Neural cell (in vitro differentiated cells): ENCODE measurements at regions not wholly inside any gene's neighbourhood (a gene's known extent, or its start where the extent isn't known, plus 50 kb on each side); places are given as distances from the start of the nearest gene placed in this dataset.
A peak's percentile ranks its signal among the peaks of the same experiment; 100 is the strongest.

ENCODE experiments used
- H2AFZ ChIP-seq: fragments of 200-600, 300-800 bp; sonication (generic), shearing (Covaris generic); 2 replicates; pipeline ENCODE4 v1.6.0; 2014; ENCODE audit warnings: low read depth, mild to moderate bottlenecking, antibody characterized with exemption, low read length, moderate library complexity
- H3F3A ChIP-seq: fragments of 200-600 bp; shearing (Covaris generic); 2 replicates; pipeline ENCODE4 v1.6.1; 2016; ENCODE audit warnings: mild to moderate bottlenecking, moderate library complexity, mixed read lengths, antibody characterized with exemption, low read length; ENCODE audit not compliant: insufficient read depth, poor library complexity, severe bottlenecking
- H3K27ac ChIP-seq: fragments of 200-600, 300-800 bp; sonication (generic), shearing (Covaris generic); 2 replicates; pipeline ENCODE4 v1.5.1; 2014; ENCODE audit warnings: mild to moderate bottlenecking, low read length, moderate library complexity
- H3K27me3 ChIP-seq: fragments of 300-800, 200-600 bp; sonication (generic), shearing (Covaris generic); 2 replicates; pipeline ENCODE4 v1.6.0; 2014; ENCODE audit warnings: mild to moderate bottlenecking, low read depth, low read length, moderate library complexity; ENCODE audit not compliant: insufficient read depth
- H3K36me3 ChIP-seq: fragments of 300-800, 200-600 bp; sonication (generic), shearing (Covaris generic); 2 replicates; pipeline ENCODE4 v1.5.1; 2014; ENCODE audit warnings: mild to moderate bottlenecking, antibody characterized with exemption, low read length, moderate library complexity; ENCODE audit not compliant: insufficient read depth
- H3K4me2 ChIP-seq: fragments of 300-800, 200-600 bp; sonication (generic), shearing (Covaris generic); 2 replicates; pipeline ENCODE4 v1.6.0; 2014; ENCODE audit warnings: mild to moderate bottlenecking, low read length
- H3K4me3 ChIP-seq: fragments of 300-800, 200-600 bp; sonication (generic), shearing (Covaris generic); 2 replicates; pipeline ENCODE4 v1.5.1; 2014; ENCODE audit warnings: mild to moderate bottlenecking, low read length, moderate library complexity
- H3K79me2 ChIP-seq: fragments of 200-600 bp; shearing (Covaris generic); replicated peaks from 2 replicates; pipeline ENCODE4 v1.6.0; 2014; ENCODE audit warnings: mild to moderate bottlenecking, low read length, moderate library complexity; ENCODE audit not compliant: insufficient read depth
- H3K9ac ChIP-seq: fragments of 300-800, 200-600 bp; sonication (generic), shearing (Covaris generic); 2 replicates; pipeline ENCODE4 v1.6.1; 2016; ENCODE audit warnings: mild to moderate bottlenecking, low read length, mixed read lengths
- H3K9me2 ChIP-seq: fragments of 200-600 bp; shearing (Covaris generic); 2 replicates; pipeline ENCODE4 v1.6.1; 2016; ENCODE audit warnings: mild to moderate bottlenecking, low read length, mixed read lengths; ENCODE audit not compliant: insufficient read depth
- H3K9me3 ChIP-seq: fragments of 200-600, 300-800 bp; sonication (generic), shearing (Covaris generic); 2 replicates; pipeline ENCODE4 v1.6.1; 2016; ENCODE audit warnings: mild to moderate bottlenecking, mixed run types, low read length, moderate library complexity, mixed read lengths
- H4K20me1 ChIP-seq: fragments of 200-600 bp; shearing (Covaris generic); 2 replicates; pipeline ENCODE4 v1.6.1; 2016; ENCODE audit warnings: mild to moderate bottlenecking, mixed run types; ENCODE audit not compliant: insufficient read depth
- CTCF ChIP-seq: fragments of 450-650 bp; IDR thresholded peaks from 2 replicates; pipeline ENCODE4 v1.5.1; 2014; ENCODE audit warnings: antibody characterized with exemption, mild to moderate bottlenecking, moderate library complexity; ENCODE audit not compliant: poor library complexity, severe bottlenecking
- EP300 ChIP-seq: fragments of 450-650 bp; conservative IDR thresholded peaks from 2 replicates; pipeline ENCODE4 v1.6.1; 2014; ENCODE audit warnings: antibody characterized with exemption, mild to moderate bottlenecking, moderate library complexity; ENCODE audit not compliant: poor library complexity, severe bottlenecking
- EZH2 ChIP-seq: fragments of 200-600, 300-800 bp; shearing (Covaris generic), sonication (generic); IDR thresholded peaks from 2 replicates; pipeline ENCODE4 v1.6.1; 2014; ENCODE audit warnings: antibody characterized with exemption, low read length, borderline replicate concordance, mild to moderate bottlenecking; ENCODE audit not compliant: insufficient read depth, poor library complexity, severe bottlenecking
- MXI1 ChIP-seq: fragments of 450-650 bp; conservative IDR thresholded peaks from 2 replicates; pipeline ENCODE4 v1.6.1; 2014; ENCODE audit warnings: antibody characterized with exemption, mild to moderate bottlenecking; ENCODE audit not compliant: poor library complexity, severe bottlenecking
- POLR2AphosphoS5 ChIP-seq: IDR thresholded peaks from 2 replicates; pipeline ENCODE4 v1.6.1; 2012
- RAD21 ChIP-seq: fragments of 450-650 bp; conservative IDR thresholded peaks from 2 replicates; pipeline ENCODE4 v1.6.1; 2014; ENCODE audit warnings: antibody characterized with exemption, mild to moderate bottlenecking, moderate library complexity
- REST ChIP-seq: IDR thresholded peaks from 2 replicates; pipeline ENCODE4 v1.6.1; 2012; ENCODE audit warnings: borderline replicate concordance
- SMC3 ChIP-seq: fragments of 450-650 bp; conservative IDR thresholded peaks from 2 replicates; pipeline ENCODE4 v1.6.1; 2014; ENCODE audit warnings: antibody characterized with exemption, mild to moderate bottlenecking, moderate library complexity; ENCODE audit not compliant: poor library complexity

- TF ChIP-seq EP300 (no peak), POLR2AphosphoS5 (no peak), CTCF (no peak), EZH2 (no peak), RAD21 (no peak), MXI1 (no peak), REST (no peak)
- no peaks in the 10 kb centered on the region for H3K9me2 ChIP-seq
- H3K79me2 ChIP-seq, result no peaks in the 10 kb centered on the region
Measured at GRCh38 chr7:51970961-51971665, 654.5 kb upstream of the COBL start.

GRCh38 chr7:51968461-51968860 is 651.9 kb upstream of the COBL start:
- Histone ChIP-seq H2AFZ (no peak overlapping the region), H3K4me2 (no peak overlapping the region), H4K20me1 (no peaks in the 10 kb centered on the region), H3K79me2 (no peaks in the 10 kb centered on the region), H3K9ac (no peak overlapping the region), H3K36me3 (no peaks in the 10 kb centered on the region), H3K9me2 (no peaks in the 10 kb centered on the region), H3K4me3 (no peak overlapping the region), H3K27ac (no peak overlapping the region), H3F3A (no peaks in the 10 kb centered on the region), H3K9me3 (no peaks in the 10 kb centered on the region), H3K27me3 (no peaks in the 10 kb centered on the region)
- TF ChIP-seq REST (no peak), POLR2AphosphoS5 (no peak), SMC3 (no peak), EZH2 (no peak), CTCF (peak; percentile 30), RAD21 (peak; percentile 44), MXI1 (no peak)

More at GRCh38 chr7:51970961-51971665, 654.5 kb upstream of the COBL start:
- Histone ChIP-seq H3K9me3 (no peaks in the 10 kb centered on the region), H3K27me3 (no peaks in the 10 kb centered on the region), H3K4me3 (no peak overlapping the region), H3K4me2 (no peak overlapping the region), H3K36me3 (no peaks in the 10 kb centered on the region), H3F3A (no peaks in the 10 kb centered on the region), H3K9ac (no peak overlapping the region), H4K20me1 (no peaks in the 10 kb centered on the region), H2AFZ (no peak overlapping the region), H3K27ac (no peak overlapping the region)
